Left cardiac atrium (tissue), 4 donors: ENCODE measurements at regions not wholly inside any gene's neighbourhood (a gene's known extent, or its start where the extent isn't known, plus 50 kb on each side); places are given as distances from the start of the nearest gene placed in this dataset.
"Not testable (repeated sequence)": the region's sequence is repeated elsewhere in the genome, so short reads cannot be mapped to it uniquely, and the experiment has no call there.

Experiments
- ATAC-seq, 2 donors: fragments of 200-7000 bp; cut with Tn5 transposase; one replicate each; pipeline ENCODE4 v1.9.1; 2020; ENCODE audit warnings: mild to moderate bottlenecking in 2 of 2, moderate library complexity in 2 of 2
- DNase-seq: peaks from one replicate; pipeline ENCODE4 v3.0.0-alpha.2; 2020
- intact Hi-C, 2 donors: fragments of 100-400 bp; cut with DNase I; formaldehyde crosslinking; loops; one replicate each; pipeline versions ENCODE4 v1.14.1 to v1.15.1; 2022 to 2023
- donor health status: DM: no; HTN: yes; CAD: no.
- donor health status: DM: no; HTN: yes; CAD: no; lungs with severe emphysema.
- donor health status: DM: yes; HTN: yes; CAD: no.
- donor health status: Dilated cardiomyopathy.

DNA sequence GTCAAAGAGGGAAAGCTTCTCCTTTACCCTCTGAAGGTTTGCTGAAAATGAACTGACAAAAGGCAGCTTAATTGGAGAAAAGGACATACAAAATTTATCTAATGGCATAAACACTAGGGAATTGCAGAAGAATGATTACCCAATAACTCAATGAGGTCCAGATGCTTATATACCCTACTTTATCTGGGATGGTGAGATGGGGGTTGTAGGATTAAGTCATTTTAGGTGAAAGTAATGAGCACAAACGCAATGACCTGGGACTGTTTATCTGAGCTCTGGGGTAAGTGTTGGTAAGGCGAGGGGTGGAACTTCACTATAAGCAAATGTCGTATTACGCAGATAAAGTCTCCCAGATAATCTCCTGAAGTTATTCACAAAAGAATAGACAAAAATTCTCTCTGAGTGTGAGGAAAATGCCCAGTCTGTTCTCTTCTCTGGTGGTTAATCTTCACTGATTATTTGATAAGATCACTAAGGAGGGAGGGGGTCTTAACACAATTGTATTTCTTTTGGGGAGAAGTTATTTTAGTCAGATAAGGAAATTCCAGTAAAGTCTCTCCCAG lies 1067.8 kb downstream of the DNAJB9 start:
- no peak for ATAC-seq
- intact Hi-C loops, result no loop called here
- no peak for DNase-seq

DNA sequence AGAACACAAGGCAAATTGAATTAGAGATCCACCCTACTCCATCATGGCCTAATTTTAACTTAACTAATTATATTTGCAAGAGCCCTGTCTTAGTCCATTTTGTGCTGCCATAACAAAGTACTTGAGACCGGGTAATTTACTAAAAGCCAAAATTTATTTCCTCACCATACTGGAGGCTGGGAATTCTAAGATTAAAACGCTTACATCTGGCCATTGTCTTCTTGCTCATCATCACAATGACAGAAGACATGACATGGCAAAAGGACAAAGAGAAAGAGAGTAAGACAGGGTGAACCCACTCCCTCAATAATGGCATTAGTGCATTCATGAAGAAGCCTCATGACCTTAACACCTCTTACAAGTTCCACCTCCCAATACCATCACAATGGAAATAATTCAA lies 1068.6 kb downstream of the DNAJB9 start:
- intact Hi-C loops, result no loop called here
- DNase-seq (no peak), ATAC-seq (no peak)

DNA sequence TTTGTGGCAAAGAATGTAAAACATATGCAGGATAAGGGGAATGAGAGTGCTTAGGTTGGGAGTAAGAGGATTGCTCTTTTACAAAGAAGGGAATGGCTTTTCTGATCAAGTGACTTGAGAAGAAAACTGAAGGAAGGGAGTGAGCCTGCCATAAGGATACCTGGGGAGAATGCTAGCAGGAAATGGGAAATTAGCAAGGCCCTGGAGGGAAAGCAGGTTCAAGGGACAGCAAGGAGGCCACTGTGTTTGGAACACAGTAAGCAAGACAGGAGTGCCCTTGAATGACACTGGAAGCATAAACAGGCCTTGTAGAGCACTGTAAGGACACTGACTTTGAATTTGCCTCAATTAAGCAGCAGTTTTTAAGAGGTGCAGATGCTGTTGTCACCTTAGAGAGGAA lies 1069.9 kb downstream of the DNAJB9 start:
- no peak for ATAC-seq

DNA sequence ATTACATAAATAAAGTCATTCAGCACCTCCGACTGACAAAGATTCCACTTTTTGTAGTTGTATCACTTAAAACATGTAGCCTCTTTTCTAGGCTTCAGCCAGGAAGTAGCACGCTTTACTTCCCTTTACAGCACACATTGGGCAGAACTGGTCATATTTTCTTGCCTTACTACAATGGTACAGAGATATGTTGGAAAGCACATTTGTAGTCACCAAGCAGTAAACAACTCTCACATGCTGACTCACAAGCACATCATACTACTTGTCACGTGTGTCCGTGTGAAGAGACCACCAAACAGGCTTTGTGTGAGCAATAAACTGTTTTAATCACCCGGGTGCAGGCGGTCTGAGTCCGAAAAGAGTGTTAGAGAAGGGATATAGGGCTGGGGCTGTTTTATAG lies 1071.8 kb downstream of the DNAJB9 start:
- DNase-seq, result no peak
- intact Hi-C loops, result no loop called here
- ATAC-seq, result no peak

More for the DNA sequence above, 1069.9 kb downstream of the DNAJB9 start:
- no peak for DNase-seq
- intact Hi-C loops, result no loop called here

DNA sequence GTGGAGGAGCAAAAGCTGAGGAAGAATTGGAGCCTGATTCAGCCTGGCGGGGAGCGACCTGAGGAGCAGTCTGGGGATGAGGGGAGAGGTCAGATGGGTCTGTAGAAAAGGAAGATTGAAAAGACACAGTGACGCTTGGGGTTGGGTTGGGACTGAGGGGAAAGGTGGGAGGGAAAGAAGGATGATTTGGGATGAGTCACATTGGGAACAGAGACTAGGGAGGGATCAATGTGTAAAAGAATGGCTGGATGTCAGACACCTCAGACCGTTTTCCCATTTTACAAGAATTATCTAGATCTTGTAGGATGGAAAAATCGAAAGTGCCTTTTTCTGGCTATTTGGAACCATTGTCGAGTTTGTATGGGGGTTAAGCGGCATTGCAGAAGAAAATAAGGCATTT lies 1076.5 kb downstream of the DNAJB9 start:
- intact Hi-C loops, result no loop called here
- ATAC-seq, result no peak
- DNase-seq, result no peak

DNA sequence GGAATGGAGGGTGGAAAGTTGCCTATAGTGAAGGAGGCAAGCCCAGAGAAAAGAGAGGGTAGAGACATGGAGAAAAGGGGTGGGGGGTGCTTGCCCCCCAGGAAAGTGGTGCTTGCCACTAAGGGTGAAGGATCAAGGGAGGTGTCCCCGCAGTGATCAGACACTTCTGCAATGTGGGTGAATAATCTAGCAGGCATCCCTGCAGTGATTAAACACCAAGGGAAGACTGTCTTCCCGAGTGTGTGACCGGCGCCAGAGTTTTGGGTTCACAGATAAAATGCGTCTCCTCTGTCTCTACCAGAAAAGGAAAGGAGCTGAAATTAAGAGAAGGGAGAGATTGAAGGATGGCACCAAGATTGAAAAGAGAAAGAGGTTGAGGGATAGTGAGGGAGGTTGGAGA lies 1076.9 kb downstream of the DNAJB9 start:
- ATAC-seq, intact Hi-C loops, DNase-seq: not testable (repeated sequence)

DNA sequence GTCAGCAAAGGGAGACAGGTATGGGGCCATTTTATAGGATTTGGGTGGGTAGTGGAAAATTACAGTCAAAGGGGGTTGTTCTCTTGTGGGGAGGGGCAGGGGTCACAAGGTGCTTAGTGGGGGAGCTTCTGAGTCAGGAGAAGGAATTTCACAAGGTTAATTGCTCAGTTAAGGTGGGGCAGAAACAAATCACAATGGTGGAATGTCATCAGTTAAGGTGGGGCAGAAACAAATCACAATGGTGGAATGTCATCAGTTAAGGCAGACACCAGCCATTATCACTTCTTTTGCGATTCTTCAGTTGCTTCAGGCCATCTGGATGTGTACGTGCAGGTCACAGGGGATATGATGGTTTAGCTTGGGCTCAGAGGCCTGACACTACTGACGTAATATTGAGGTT lies 1077.6 kb downstream of the DNAJB9 start:
- ATAC-seq, DNase-seq, intact Hi-C loops: not testable (repeated sequence)

DNA sequence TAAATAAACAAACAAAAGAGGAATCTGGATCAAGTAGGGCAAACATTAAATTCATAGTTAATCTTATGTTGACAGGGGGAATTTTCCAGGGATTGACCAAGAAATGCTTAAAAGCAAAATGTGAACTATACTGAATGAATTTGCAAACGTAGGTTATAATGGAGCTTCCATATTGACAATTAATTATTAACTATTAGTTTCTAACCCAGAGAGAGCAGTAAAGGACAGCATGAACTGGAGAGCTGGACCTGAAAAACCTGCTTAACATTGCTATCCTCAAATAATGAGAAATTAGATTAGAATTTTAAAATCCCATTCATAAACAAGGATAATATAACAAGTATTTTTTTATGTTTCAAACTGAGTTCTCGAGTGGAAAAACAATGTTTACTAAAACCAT lies 1089.6 kb downstream of the DNAJB9 start:
- DNase-seq (no peak), ATAC-seq (no peak)
- intact Hi-C loops, result no loop called here

DNA sequence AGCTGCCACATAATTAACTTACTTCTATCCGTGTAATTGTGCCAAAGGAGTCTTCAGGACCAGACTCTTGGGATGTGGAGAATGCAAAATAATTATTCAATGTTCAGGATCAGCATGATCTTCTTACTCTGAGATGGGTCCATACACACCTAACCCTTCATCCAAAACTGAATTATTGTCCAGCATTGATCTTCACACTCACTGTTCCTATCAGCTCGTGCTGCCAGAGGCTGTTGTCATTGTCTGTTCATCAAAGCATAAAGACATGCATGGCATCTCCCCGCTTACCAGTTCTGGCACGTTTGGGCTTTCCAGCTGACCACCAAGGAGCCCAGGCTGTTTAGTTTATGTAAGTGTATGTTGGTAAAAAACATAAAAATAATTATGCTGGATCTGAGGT lies 1090.7 kb downstream of the DNAJB9 start:
- intact Hi-C loops, result no loop called here
- DNase-seq, result no peak

DNA sequence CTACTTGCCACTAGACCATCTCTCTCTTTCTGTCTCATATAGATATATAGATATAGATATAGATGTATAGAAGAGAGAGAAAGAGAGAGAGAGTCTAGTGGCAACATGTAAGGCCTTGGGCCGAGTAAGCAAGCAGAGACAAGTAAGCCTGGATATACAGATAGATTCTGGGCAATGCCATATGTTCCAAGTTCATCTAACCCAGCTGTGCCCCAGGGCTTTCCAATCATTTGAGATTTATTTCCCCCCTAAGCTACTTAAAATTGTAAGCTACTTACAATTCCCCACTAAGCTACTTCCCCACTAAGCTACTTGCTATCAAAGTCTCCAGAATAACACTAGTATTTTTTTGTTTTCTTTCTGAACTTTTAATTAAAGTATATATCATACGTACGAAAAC lies 1094.1 kb downstream of the DNAJB9 start:
- DNase-seq, result no peak
- ATAC-seq, result no peak
- intact Hi-C loops, result no loop called here

More for the DNA sequence above, 1090.7 kb downstream of the DNAJB9 start:
- no peak for ATAC-seq

DNA sequence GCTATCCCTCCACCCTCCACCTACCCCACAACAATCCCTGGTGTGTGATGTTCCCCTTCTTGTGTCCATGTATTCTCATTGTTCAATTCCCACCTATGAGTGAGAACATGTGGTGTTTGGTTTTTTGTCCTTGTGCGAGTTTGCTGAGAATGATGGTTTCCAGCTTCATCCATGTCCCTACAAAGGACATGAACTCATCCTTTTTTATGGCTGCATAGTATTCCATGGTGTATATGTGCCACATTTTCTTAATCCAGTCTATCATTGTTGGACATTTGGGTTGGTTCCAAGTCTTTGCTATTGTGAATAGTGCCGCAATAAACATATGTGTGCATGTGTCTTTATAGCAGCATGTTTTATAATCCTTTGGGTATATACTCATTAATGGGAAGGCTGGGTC lies 1117.6 kb downstream of the DNAJB9 start:
- intact Hi-C loops, DNase-seq, ATAC-seq: not testable (repeated sequence)

DNA sequence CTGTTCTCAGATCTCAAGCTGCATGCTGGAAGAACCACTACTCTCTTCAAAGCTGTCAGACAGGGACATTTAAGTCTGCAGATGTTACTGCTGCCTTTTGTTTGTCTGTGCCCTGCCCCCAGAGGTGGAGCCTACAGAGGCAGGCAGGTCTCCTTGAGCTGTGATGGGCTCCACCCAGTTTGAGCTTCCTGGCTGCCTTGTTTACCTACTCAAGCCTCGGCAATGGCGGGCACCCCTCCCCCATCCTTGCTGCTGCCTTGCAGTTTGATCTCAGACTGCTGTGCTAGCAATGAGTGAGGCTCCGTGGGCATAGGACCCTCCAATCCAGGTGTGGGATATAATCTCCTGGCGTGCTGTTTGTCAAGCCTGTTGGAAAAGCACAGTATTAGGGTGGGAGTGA lies 1122.9 kb downstream of the DNAJB9 start:
- DNase-seq, ATAC-seq, intact Hi-C loops: not testable (repeated sequence)

DNA sequence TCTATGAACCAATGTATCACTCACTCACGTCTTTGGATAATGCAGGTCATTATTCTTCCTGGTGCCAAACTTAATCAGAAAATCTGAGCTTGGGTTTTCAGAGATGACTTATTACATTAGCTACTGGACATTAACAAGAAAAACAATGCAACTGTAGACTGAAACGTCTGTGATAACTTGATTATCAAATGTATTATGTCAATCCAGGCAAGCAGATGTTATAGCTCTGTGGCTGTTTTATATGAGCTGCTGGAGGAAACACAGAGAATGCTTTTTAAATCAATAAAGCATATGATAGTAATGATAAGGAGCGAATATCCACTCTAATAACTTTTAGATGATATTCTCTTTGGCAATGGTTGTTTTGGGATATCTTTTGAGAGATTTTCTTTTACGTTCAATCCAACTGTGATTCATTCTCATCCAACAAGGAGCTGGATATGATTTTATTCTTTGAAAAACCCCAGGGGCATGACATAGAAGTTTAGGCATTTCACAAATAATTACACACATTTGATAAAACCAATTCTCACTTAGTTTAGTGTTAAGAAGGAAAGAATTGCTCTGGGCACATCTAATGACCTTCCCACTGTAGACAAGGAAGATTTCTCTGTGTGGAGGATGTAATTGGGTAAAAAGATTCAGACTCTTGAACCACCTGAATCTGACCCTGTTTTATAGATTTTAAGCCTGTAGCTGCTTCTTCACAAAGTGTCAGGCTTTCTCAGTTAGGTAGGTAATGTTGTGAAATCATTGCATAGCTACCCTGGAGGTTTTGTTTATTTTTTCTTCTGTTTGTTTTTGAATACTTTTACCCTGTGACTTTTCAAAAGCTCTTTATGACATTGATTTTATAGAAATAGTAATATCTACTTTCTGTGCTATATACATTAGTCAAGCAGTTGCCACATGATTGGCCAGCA lies 1124.7 kb downstream of the DNAJB9 start:
- intact Hi-C loops, result no loop called here
- ATAC-seq (no peak), DNase-seq (no peak)

DNA sequence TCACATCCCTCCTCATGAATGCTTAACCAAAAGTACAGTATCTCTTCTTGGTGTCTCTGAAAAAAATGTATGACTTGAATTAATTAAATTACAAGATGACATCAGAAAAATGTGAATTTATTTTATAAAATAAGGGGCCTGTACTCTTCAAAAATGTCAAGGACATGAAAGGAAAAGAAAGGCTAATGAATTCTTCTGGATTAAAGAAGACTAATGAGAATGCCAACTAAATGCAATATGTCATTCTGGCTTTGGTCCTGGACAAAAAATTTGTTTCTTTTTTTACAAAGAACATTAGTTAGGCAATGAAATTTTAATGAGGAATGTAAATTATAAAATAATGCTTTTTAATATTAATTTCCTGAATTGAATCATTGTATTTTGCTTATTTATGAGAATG lies 1125.7 kb downstream of the DNAJB9 start:
- ATAC-seq (no peak), DNase-seq (no peak)
- intact Hi-C loops, result no loop called here

DNA sequence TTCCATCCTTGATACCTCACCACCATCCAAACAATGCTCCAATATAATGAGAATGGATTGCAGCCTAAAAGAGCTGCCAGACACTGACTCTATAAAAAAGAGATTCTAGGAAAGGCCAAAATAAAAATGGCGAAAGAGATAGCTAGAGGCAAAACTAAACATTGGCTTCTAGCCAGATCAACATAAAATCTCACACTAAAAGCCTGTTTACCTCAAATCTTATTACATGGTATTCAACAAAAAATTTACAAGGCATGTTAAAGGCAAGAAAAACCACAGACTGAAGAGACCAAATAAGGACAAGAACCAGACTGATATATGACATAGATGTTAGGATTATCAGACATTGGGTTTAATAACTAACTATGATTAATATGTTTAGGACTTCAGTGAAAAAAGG lies 1127.0 kb downstream of the DNAJB9 start:
- DNase-seq (no peak), ATAC-seq (no peak)
- intact Hi-C loops, result no loop called here

DNA sequence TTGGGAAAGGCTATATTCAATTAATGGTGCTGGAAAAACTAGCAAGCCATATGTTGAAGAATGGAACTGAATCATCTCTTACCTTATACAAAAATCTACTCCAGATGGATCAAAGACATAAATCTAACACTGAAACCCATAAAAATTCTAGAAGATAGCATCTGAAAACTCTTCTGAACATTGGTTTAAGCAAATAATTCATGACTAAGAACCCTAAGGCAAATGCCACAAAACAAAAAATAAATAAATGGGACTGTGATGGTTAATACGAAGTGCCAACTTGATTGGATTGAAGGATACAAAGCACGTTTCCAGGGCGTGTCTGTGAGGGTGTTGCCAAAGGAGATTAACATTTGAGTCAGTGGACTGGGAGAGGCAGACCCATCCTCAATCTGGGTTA lies 1130.0 kb downstream of the DNAJB9 start:
- intact Hi-C loops, result no loop called here
- no peak for ATAC-seq
- DNase-seq, result no peak

DNA sequence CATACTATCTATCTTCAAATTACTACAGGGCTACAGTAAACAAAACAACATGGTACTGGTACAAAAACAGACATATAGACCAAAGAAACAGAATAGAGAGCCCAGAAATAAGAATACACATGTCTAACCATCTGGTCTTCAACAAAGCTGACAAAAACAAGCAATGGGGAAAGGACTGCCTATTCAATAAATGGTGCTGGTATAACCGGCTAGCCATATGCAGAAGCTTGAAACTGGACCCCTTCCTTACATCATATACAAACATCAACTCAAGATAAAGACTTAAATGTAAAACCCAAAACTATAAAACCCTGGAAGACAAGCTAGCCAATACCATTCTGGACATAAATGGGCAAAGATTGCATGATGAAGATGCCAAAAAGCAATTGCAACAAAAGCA lies 1143.7 kb downstream of the DNAJB9 start:
- no peak for ATAC-seq
- intact Hi-C loops, result no loop called here

DNA sequence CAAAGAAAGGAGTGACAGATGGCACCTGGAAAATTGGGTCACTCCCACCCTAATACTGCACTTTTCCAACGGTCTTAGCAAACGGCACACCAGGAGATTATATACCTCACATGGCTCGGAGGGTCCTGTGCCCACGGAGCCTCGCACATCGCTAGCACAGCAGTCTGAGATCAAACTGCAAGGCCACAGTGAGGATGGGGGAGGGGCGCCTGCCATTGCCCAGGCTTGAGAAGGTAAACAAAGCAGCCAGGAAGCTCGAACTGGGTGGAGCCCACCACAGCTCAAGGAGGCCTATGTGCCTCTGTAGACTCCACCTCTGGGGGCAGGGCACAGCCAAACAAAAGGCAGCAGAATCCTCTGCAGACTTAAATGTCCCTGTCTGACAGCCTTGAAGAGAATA lies 1149.7 kb downstream of the DNAJB9 start:
- ATAC-seq, intact Hi-C loops, DNase-seq: not testable (repeated sequence)

More for the DNA sequence above, 1143.7 kb downstream of the DNAJB9 start:
- no peak for DNase-seq

DNA sequence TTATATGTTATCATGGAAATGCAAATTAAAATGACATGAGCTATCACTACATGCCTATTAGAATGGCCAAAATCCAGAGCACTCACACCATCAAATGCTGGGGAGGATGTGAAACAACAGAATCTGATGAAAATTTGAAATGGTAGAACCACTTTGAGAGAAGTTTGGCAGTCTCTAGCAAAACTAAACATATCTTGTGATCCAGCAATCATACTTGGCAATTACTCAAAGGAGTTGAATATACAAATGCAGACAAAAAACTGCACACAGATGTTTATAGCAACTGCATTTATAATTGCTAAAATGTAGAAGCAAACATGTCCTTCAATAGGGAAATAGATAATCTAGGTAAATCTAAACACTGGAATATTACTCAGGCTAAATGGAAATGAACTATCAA lies 1164.9 kb downstream of the DNAJB9 start:
- no peak for ATAC-seq
- no peak for DNase-seq
- intact Hi-C loops, result no loop called here

DNA sequence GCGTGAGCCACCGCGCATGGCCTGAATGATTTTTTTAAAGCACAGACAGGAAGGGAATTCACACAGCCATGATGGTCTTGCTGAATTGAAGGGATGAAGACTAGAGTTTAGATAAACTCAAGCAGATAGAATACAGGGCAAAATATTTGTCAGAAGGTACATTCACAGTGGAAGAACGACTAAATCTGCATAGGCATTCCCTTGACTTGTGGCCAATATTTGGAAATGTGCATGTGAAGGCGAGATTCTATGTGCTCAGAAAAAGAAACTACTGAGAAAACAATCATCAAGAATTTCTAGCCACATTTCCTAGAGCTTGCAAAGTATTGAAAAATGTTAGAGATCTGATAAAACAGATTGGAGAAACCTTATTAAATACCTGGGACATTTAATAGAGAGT lies 1166.2 kb downstream of the DNAJB9 start:
- intact Hi-C loops, result no loop called here
- ATAC-seq (no peak), DNase-seq (no peak)
